ENCODE measurements at regions not wholly inside any gene's neighbourhood (a gene's known extent, or its start where the extent isn't known, plus 50 kb on each side); places are given as distances from the start of the nearest gene placed in this dataset.

- H3K4me3 ChIP-seq (ENCODE audit: low read depth, low read length): no peak overlapping the region
- CTCF ChIA-PET: interaction anchor here (1.5 kb wide), 1 partner anchor 45 kb away, joined by 3 read pairs; no protein-coding TSS in a partner anchor
- no peaks in the 10 kb centered on the region for H3K27me3 ChIP-seq (ENCODE audit: control insufficient read depth, insufficient read depth, low read length)
- no peak for TF ChIP-seq CTCF (IDR thresholded peaks at IDR 0.05; ENCODE audit: insufficient read depth, low read depth, low read length)
- no peak for DNase-seq (ENCODE audit: low read depth)
- H3K36me3 ChIP-seq (ENCODE audit: control insufficient read depth, insufficient read depth, low read length): no peaks in the 10 kb centered on the region
- POLR2A ChIA-PET: no interaction called here
Observed at GRCh38 chr5:147143215-147143614, 91.6 kb upstream of the STK32A start.

GRCh38 chr5:147145328-147145727 is 89.5 kb upstream of the STK32A start:
- ChIA-PET CTCF (no interaction called here), POLR2A (no interaction called here)
- Histone ChIP-seq H3K4me3 (ENCODE audit: low read depth, low read length) (no peak overlapping the region), H3K27me3 (ENCODE audit: control insufficient read depth, insufficient read depth, low read length) (no peaks in the 10 kb centered on the region), H3K36me3 (ENCODE audit: control insufficient read depth, insufficient read depth, low read length) (no peaks in the 10 kb centered on the region)
- TF ChIP-seq CTCF (IDR thresholded peaks at IDR 0.05; ENCODE audit: insufficient read depth, low read depth, low read length): no peak
- no peak for DNase-seq (ENCODE audit: low read depth)

- no peaks in the 10 kb centered on the region for H3K36me3 ChIP-seq (ENCODE audit: control insufficient read depth, insufficient read depth, low read length)
- no peak for TF ChIP-seq CTCF (IDR thresholded peaks at IDR 0.05; ENCODE audit: insufficient read depth, low read depth, low read length)
- POLR2A ChIA-PET: no interaction called here
- CTCF ChIA-PET: interaction anchor here (0.6 to 1.1 kb wide), 3 partner anchors 40 to 382 kb away, joined by 3 to 4 read pairs (median 3); no protein-coding TSS in a partner anchor
- DNase-seq (ENCODE audit: low read depth): no peak
- H3K27me3 ChIP-seq (ENCODE audit: control insufficient read depth, insufficient read depth, low read length): no peaks in the 10 kb centered on the region
- H3K4me3 ChIP-seq (ENCODE audit: low read depth, low read length): no peak overlapping the region
Observed at GRCh38 chr5:147148715-147149114, 86.1 kb upstream of the STK32A start.

DNA sequence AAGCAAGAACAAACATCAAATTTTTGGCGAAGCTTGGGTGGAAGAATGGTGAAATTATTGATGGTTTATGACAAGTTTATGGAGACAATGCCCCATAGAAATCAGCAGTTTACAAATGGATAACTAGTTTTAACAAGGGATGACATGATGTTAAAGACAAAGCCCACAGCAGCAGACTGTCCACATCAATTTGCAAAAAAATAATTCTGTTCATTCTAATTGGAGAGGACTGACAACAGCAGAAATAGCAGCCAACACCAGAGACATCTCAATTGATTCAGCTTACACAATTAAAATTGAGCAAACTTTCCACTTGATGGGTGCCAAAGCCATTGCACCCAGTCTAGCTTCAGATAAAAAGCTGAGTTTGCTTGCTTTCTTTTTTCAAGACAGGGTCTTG is 82.7 kb upstream of the STK32A start:
- no peak for DNase-seq (ENCODE audit: low read depth)
- POLR2A ChIA-PET: no interaction called here
- Histone ChIP-seq H3K36me3 (ENCODE audit: control insufficient read depth, insufficient read depth, low read length) (no peaks in the 10 kb centered on the region), H3K4me3 (ENCODE audit: low read depth, low read length) (no peak overlapping the region), H3K27me3 (ENCODE audit: control insufficient read depth, insufficient read depth, low read length) (no peaks in the 10 kb centered on the region)
- no peak for TF ChIP-seq CTCF (IDR thresholded peaks at IDR 0.05; ENCODE audit: insufficient read depth, low read depth, low read length)
- CTCF ChIA-PET: no interaction called here

GRCh38 chr5:147154809-147155208 is 80.0 kb upstream of the STK32A start:
- TF ChIP-seq CTCF (IDR thresholded peaks at IDR 0.05; ENCODE audit: insufficient read depth, low read depth, low read length): no peak

More at GRCh38 chr5:147154809-147155208, 80.0 kb upstream of the STK32A start:
- H3K27me3 ChIP-seq (ENCODE audit: control insufficient read depth, insufficient read depth, low read length): no peaks in the 10 kb centered on the region
- CTCF ChIA-PET: interaction anchor here (0.9 kb wide), 1 partner anchor 689 kb away, joined by 3 read pairs; no protein-coding TSS in a partner anchor
- POLR2A ChIA-PET: no interaction called here
- DNase-seq (ENCODE audit: low read depth): no peak
- no peak overlapping the region for H3K4me3 ChIP-seq (ENCODE audit: low read depth, low read length)
- no peaks in the 10 kb centered on the region for H3K36me3 ChIP-seq (ENCODE audit: control insufficient read depth, insufficient read depth, low read length)

Data from BJ (cell line).